ENCODE measurements at regions not wholly inside any gene's neighbourhood (a gene's known extent, or its start where the extent isn't known, plus 50 kb on each side); places are given as distances from the start of the nearest gene placed in this dataset.

GRCh38 chr11:93940395-93940794 is 80.8 kb upstream of the HEPHL1 start:
- WGBS, 2 donors: 88 to 100% methylated on average over 2 of the region's 2 CpGs
- no peaks in the 10 kb centered on the region for H3K4me1 ChIP-seq
- TF ChIP-seq POLR2A (IDR thresholded peaks at IDR 0.05) (no peak), CTCF (IDR thresholded peaks at IDR 0.05) (no peak)
- DNase-seq: no peak
- peaks cover 0 to 80% (median 0%) of the 10 kb centered on the region in 4 donors for H3K27me3 ChIP-seq
- H3K4me3 ChIP-seq: no peak overlapping the region
- H3K27ac ChIP-seq: no peak overlapping the region
- no peaks in the 10 kb centered on the region for H3K9me3 ChIP-seq
- H3K36me3 ChIP-seq: no peaks in the 10 kb centered on the region
- intact Hi-C loops (cut with DNase I): no loop called here

- intact Hi-C loops (cut with DNase I): no loop called here
- Histone ChIP-seq H3K4me3 (no peak overlapping the region), H3K27ac (no peak overlapping the region), H3K27me3 (peaks cover 0 to 66% (median 0%) of the 10 kb centered on the region in 4 donors), H3K9me3 (no peaks in the 10 kb centered on the region), H3K4me1 (no peaks in the 10 kb centered on the region), H3K36me3 (no peaks in the 10 kb centered on the region)
- WGBS, 2 donors: 40 to 45% methylated on average over 2 of the region's 2 CpGs
- TF ChIP-seq CTCF (IDR thresholded peaks at IDR 0.05) (no peak), POLR2A (IDR thresholded peaks at IDR 0.05) (no peak)
- DNase-seq: no peak
Measured at GRCh38 chr11:93942176-93942575, 79.0 kb upstream of the HEPHL1 start.

GRCh38 chr11:93945596-93945995 is 75.6 kb upstream of the HEPHL1 start:
- WGBS, 2 donors: 64 to 78% methylated on average over 2 of the region's 2 CpGs
- intact Hi-C loops (cut with DNase I): no loop called here
- no peaks in the 10 kb centered on the region for H3K9me3 ChIP-seq
- H3K27ac ChIP-seq: no peak overlapping the region
- H3K27me3 ChIP-seq: peaks cover 0 to 52% (median 0%) of the 10 kb centered on the region in 4 donors
- no peaks in the 10 kb centered on the region for H3K36me3 ChIP-seq
- TF ChIP-seq POLR2A (IDR thresholded peaks at IDR 0.05) (no peak), CTCF (IDR thresholded peaks at IDR 0.05) (no peak)
- no peak for DNase-seq
- no peak overlapping the region for H3K4me3 ChIP-seq
- H3K4me1 ChIP-seq: no peaks in the 10 kb centered on the region

- H3K4me3 ChIP-seq: no peak overlapping the region
- intact Hi-C loops (cut with DNase I): no loop called here
- peaks cover 0 to 71% (median 0%) of the 10 kb centered on the region in 4 donors for H3K27me3 ChIP-seq
- H3K4me1 ChIP-seq: no peaks in the 10 kb centered on the region
- 66 to 72% methylated on average over 6 of the region's 6 CpGs for WGBS, 2 donors
- H3K9me3 ChIP-seq: no peaks in the 10 kb centered on the region
- TF ChIP-seq CTCF (IDR thresholded peaks at IDR 0.05) (no peak), POLR2A (IDR thresholded peaks at IDR 0.05) (no peak)
- H3K36me3 ChIP-seq: no peaks in the 10 kb centered on the region
- DNase-seq: no peak
- H3K27ac ChIP-seq: no peak overlapping the region
Measured at GRCh38 chr11:93952082-93952780, 68.9 kb upstream of the HEPHL1 start.

GRCh38 chr11:93957397-93957952 is 63.7 kb upstream of the HEPHL1 start:
- no peaks in the 10 kb centered on the region for H3K9me3 ChIP-seq
- peaks cover 0 to 66% (median 0%) of the 10 kb centered on the region in 4 donors for H3K27me3 ChIP-seq
- DNase-seq: no peak
- H3K4me1 ChIP-seq: no peaks in the 10 kb centered on the region
- TF ChIP-seq POLR2A (IDR thresholded peaks at IDR 0.05) (no peak), CTCF (IDR thresholded peaks at IDR 0.05) (no peak)
- no peak overlapping the region for H3K27ac ChIP-seq
- H3K4me3 ChIP-seq: no peak overlapping the region
- no peaks in the 10 kb centered on the region for H3K36me3 ChIP-seq
- WGBS, 2 donors: 54 to 71% methylated on average over 5 of the region's 5 CpGs
- intact Hi-C loops (cut with DNase I): no loop called here

Measured in esophagus squamous epithelium (tissue), 5 donors.